Large intestine (tissue), 3 donors: ENCODE measurements at regions not wholly inside any gene's neighbourhood (a gene's known extent, or its start where the extent isn't known, plus 50 kb on each side); places are given as distances from the start of the nearest gene placed in this dataset.
"Not testable (repeated sequence)": the region's sequence is repeated elsewhere in the genome, so short reads cannot be mapped to it uniquely, and the experiment has no call there.

Experiments used
- DNase-seq, 2 donors: peaks; one replicate each; pipeline versions ENCODE4 v3.0.0 to v3.0.0-alpha.2; 2013
- H3K27ac ChIP-seq: one replicate; pipeline ENCODE4 v1.5.1; 2013; ENCODE audit warnings: low read length
- H3K27me3 ChIP-seq: 2 replicates; pipeline ENCODE4 v1.6.1; 2013; ENCODE audit warnings: low read length; ENCODE audit not compliant: control insufficient read depth, insufficient read depth
- H3K36me3 ChIP-seq: 2 replicates; pipeline ENCODE4 v1.6.1; 2013; ENCODE audit warnings: low read length; ENCODE audit not compliant: control insufficient read depth, insufficient read depth
- H3K4me1 ChIP-seq: one replicate; pipeline ENCODE4 v1.6.1; 2013; ENCODE audit warnings: low read length; ENCODE audit not compliant: control insufficient read depth, insufficient read depth
- H3K4me3 ChIP-seq: one replicate; pipeline ENCODE4 v1.5.1; 2013; ENCODE audit warnings: low read length
- H3K9me3 ChIP-seq: one replicate; pipeline ENCODE4 v1.6.1; 2013; ENCODE audit warnings: mild to moderate bottlenecking, low read depth, low read length, moderate library complexity; ENCODE audit not compliant: control insufficient read depth
- WGBS: methylation state at CpG from one replicate; pipeline ENCODE4 v1.1.5; 2013; ENCODE audit warnings: low lambda C conversion rate; ENCODE audit not compliant: insufficient coverage; 5-methylcytosine and 5-hydroxymethylcytosine counted together

GRCh38 chr2:67614454-67614853, 217.3 kb downstream of the ETAA1 start:
- Histone ChIP-seq H3K27ac (no peak overlapping the region), H3K27me3 (no peaks in the 10 kb centered on the region), H3K4me3 (no peak overlapping the region), H3K36me3 (no peaks in the 10 kb centered on the region), H3K9me3 (no peaks in the 10 kb centered on the region), H3K4me1 (no peaks in the 10 kb centered on the region)
- DNase-seq, result no peak
- WGBS, result no CpG with 5 or more reads among the region's 1 CpG

- no peaks in the 10 kb centered on the region for H3K9me3 ChIP-seq
- peak overlapping the region; percentile 45 for H3K27ac ChIP-seq
- WGBS, result no CpG with 5 or more reads among the region's 1 CpG
- peak; percentile 49 to 58 for DNase-seq
- no peaks in the 10 kb centered on the region for H3K4me1 ChIP-seq
- H3K4me3 ChIP-seq, result no peak overlapping the region
- H3K27me3 ChIP-seq, result no peaks in the 10 kb centered on the region
- no peaks in the 10 kb centered on the region for H3K36me3 ChIP-seq
These were observed 219.6 kb downstream of the ETAA1 start for GRCh38 chr2:67616749-67617148.

GRCh38 chr2:67619204-67619603, 222.1 kb downstream of the ETAA1 start:
- Histone ChIP-seq H3K9me3 (no peaks in the 10 kb centered on the region), H3K27ac (no peak overlapping the region), H3K4me3 (no peak overlapping the region), H3K4me1 (no peaks in the 10 kb centered on the region), H3K27me3 (no peaks in the 10 kb centered on the region), H3K36me3 (no peaks in the 10 kb centered on the region)
- DNase-seq, result no peak

- not testable (repeated sequence) for H3K36me3 ChIP-seq, DNase-seq, H3K27me3 ChIP-seq, H3K4me1 ChIP-seq, H3K27ac ChIP-seq, H3K9me3 ChIP-seq, H3K4me3 ChIP-seq
- WGBS, result no CpG with 5 or more reads among the region's 2 CpGs
These were observed 226.6 kb downstream of the ETAA1 start for GRCh38 chr2:67623741-67624140.

- Histone ChIP-seq H3K4me1 (no peaks in the 10 kb centered on the region), H3K9me3 (no peaks in the 10 kb centered on the region), H3K4me3 (no peak overlapping the region), H3K27ac (no peak overlapping the region), H3K27me3 (peaks cover 2% of the 10 kb centered on the region), H3K36me3 (no peaks in the 10 kb centered on the region)
- no peak for DNase-seq
These were observed 228.0 kb downstream of the ETAA1 start for GRCh38 chr2:67625178-67625577.

- H3K27ac ChIP-seq, result no peak overlapping the region
- 88% methylated on average over 4 of the region's 5 CpGs for WGBS
These were observed 228.8 kb downstream of the ETAA1 start for GRCh38 chr2:67625690-67626475.

GRCh38 chr2:67626656-67627055, 229.5 kb downstream of the ETAA1 start:
- WGBS, result 73% methylated on average over 3 of the region's 4 CpGs
- Histone ChIP-seq H3K27me3 (peaks cover 2% of the 10 kb centered on the region), H3K27ac (no peak overlapping the region), H3K4me1 (no peaks in the 10 kb centered on the region), H3K9me3 (no peaks in the 10 kb centered on the region), H3K36me3 (no peaks in the 10 kb centered on the region), H3K4me3 (no peak overlapping the region)
- no peak for DNase-seq

More at GRCh38 chr2:67625690-67626475, 228.8 kb downstream of the ETAA1 start:
- DNase-seq, result no peak
- Histone ChIP-seq H3K36me3 (no peaks in the 10 kb centered on the region), H3K27me3 (peaks cover 2% of the 10 kb centered on the region), H3K4me3 (no peak overlapping the region), H3K4me1 (no peaks in the 10 kb centered on the region), H3K9me3 (no peaks in the 10 kb centered on the region)

- Histone ChIP-seq H3K27me3 (peaks cover 2% of the 10 kb centered on the region), H3K36me3 (no peaks in the 10 kb centered on the region), H3K27ac (no peak overlapping the region), H3K9me3 (no peaks in the 10 kb centered on the region), H3K4me3 (no peak overlapping the region), H3K4me1 (no peaks in the 10 kb centered on the region)
- WGBS, result no CpG with 5 or more reads among the region's 3 CpGs
- no peak for DNase-seq
These were observed 230.5 kb downstream of the ETAA1 start for GRCh38 chr2:67627456-67628207.

GRCh38 chr2:67628892-67629291, 231.8 kb downstream of the ETAA1 start:
- DNase-seq, result no peak
- no peak overlapping the region for H3K27ac ChIP-seq
- WGBS, result no CpG with 5 or more reads among the region's 1 CpG
- H3K4me3 ChIP-seq, result no peak overlapping the region
- H3K27me3 ChIP-seq, result peaks cover 2% of the 10 kb centered on the region
- H3K4me1 ChIP-seq, result no peaks in the 10 kb centered on the region
- H3K36me3 ChIP-seq, result no peaks in the 10 kb centered on the region
- no peaks in the 10 kb centered on the region for H3K9me3 ChIP-seq

- Histone ChIP-seq H3K36me3 (no peaks in the 10 kb centered on the region), H3K27me3 (peaks cover 2% of the 10 kb centered on the region), H3K4me3 (no peak overlapping the region), H3K27ac (no peak overlapping the region), H3K4me1 (no peaks in the 10 kb centered on the region), H3K9me3 (no peaks in the 10 kb centered on the region)
- DNase-seq, result no peak
These were observed 234.3 kb downstream of the ETAA1 start for GRCh38 chr2:67631483-67631882.
